Thoracic aorta (tissue), 2 donors: ENCODE measurements at regions not wholly inside any gene's neighbourhood (a gene's known extent, or its start where the extent isn't known, plus 50 kb on each side); places are given as distances from the start of the nearest gene placed in this dataset.

Experiments used
- ATAC-seq: fragments of 150-250 bp; one replicate; pipeline ENCODE4 v1.8.0; 2017; ENCODE audit warnings: low read depth; ENCODE audit not compliant: insufficient number of reproducible peaks, low FRiP score
- DNase-seq: peaks from one replicate; pipeline ENCODE4 v3.0.0-alpha.2; 2020; ENCODE audit warnings: low spot score
- H3K27ac ChIP-seq, 2 donors: fragments of 200-600 bp; sonication (generic); 1 replicate in 1 of 2; 2 replicates in 1 of 2; pipeline ENCODE4 v1.5.1; 2016; ENCODE audit warnings: mild to moderate bottlenecking in 2 of 2, moderate library complexity in 2 of 2
- H3K27me3 ChIP-seq: fragments of 200-600 bp; sonication (generic); replicated peaks from 2 replicates; pipeline ENCODE4 v1.6.0; 2016; ENCODE audit warnings: mild to moderate bottlenecking; ENCODE audit not compliant: insufficient read depth
- H3K36me3 ChIP-seq: fragments of 200-600 bp; sonication (generic); one replicate; pipeline ENCODE4 v1.5.1; 2016
- H3K4me1 ChIP-seq, 2 donors: fragments of 200-600 bp; sonication (generic); 1 replicate in 1 of 2; 2 replicates in 1 of 2; pipeline versions ENCODE4 v1.5.1 to v1.6.0; 2016; ENCODE audit warnings: low read depth in 2 of 2, mild to moderate bottlenecking in 1 of 2; ENCODE audit not compliant: control insufficient read depth in 1 of 2
- H3K4me3 ChIP-seq: fragments of 200-600 bp; sonication (generic); 2 replicates; pipeline ENCODE4 v1.5.1; 2016; ENCODE audit warnings: mild to moderate bottlenecking
- H3K9me3 ChIP-seq: fragments of 200-600 bp; sonication (generic); 2 replicates; pipeline ENCODE4 v1.5.1; 2016
- TF ChIP-seq, protein P1 (sequence below): fragments of 200-600 bp; sonication (generic); IDR thresholded peaks from one replicate; pipeline ENCODE4 v1.5.1; 2019; ENCODE audit warnings: antibody characterized with exemption

GRCh38 chr12:75611041-75611440, 99.6 kb upstream of the KRR1 start:
- Histone ChIP-seq H3K9me3 (no peaks in the 10 kb centered on the region), H3K27ac (no peak overlapping the region), H3K4me3 (no peak overlapping the region), H3K4me1 (no peaks in the 10 kb centered on the region), H3K27me3 (no peaks in the 10 kb centered on the region), H3K36me3 (no peaks in the 10 kb centered on the region)
- TF ChIP-seq, protein P1, sequence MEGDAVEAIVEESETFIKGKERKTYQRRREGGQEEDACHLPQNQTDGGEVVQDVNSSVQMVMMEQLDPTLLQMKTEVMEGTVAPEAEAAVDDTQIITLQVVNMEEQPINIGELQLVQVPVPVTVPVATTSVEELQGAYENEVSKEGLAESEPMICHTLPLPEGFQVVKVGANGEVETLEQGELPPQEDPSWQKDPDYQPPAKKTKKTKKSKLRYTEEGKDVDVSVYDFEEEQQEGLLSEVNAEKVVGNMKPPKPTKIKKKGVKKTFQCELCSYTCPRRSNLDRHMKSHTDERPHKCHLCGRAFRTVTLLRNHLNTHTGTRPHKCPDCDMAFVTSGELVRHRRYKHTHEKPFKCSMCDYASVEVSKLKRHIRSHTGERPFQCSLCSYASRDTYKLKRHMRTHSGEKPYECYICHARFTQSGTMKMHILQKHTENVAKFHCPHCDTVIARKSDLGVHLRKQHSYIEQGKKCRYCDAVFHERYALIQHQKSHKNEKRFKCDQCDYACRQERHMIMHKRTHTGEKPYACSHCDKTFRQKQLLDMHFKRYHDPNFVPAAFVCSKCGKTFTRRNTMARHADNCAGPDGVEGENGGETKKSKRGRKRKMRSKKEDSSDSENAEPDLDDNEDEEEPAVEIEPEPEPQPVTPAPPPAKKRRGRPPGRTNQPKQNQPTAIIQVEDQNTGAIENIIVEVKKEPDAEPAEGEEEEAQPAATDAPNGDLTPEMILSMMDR, result no peak
- ATAC-seq (no peak), DNase-seq (no peak)

- no peak for ATAC-seq
- no peak for DNase-seq
- H3K36me3 ChIP-seq, result no peaks in the 10 kb centered on the region
- no peaks in the 10 kb centered on the region for H3K27me3 ChIP-seq
- no peak overlapping the region for H3K27ac ChIP-seq
- H3K9me3 ChIP-seq, result no peaks in the 10 kb centered on the region
- peaks cover 0 to 11% of the 10 kb centered on the region in 2 donors for H3K4me1 ChIP-seq
- H3K4me3 ChIP-seq, result no peak overlapping the region
- TF ChIP-seq, protein P1, result no peak
Observed at GRCh38 chr12:75606956-75607355, 95.5 kb upstream of the KRR1 start.

DNA sequence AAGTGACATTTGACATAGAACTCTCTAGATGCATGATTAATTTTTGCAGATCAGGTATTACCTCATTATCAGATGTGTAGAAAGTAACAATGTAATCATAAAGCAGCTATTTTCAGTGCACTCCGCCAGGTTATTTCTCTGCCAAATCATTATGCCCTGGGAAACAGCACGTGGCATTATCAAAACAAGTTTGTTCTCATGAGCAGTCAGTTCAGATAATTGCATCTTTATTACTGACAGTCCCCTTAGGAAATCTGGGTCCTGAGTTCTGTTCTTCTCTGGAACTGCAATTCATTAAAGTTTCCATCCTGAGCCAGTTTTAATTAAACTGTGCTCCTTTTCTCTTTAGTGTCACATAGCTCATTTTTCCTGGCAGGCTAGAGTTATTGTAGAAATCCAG, 94.7 kb upstream of the KRR1 start:
- TF ChIP-seq, protein P1, result no peak
- ATAC-seq (no peak), DNase-seq (no peak)
- Histone ChIP-seq H3K27ac (no peak overlapping the region), H3K9me3 (no peaks in the 10 kb centered on the region), H3K4me1 (peaks cover 0 to 11% of the 10 kb centered on the region in 2 donors), H3K27me3 (no peaks in the 10 kb centered on the region), H3K4me3 (no peak overlapping the region), H3K36me3 (no peaks in the 10 kb centered on the region)

DNA sequence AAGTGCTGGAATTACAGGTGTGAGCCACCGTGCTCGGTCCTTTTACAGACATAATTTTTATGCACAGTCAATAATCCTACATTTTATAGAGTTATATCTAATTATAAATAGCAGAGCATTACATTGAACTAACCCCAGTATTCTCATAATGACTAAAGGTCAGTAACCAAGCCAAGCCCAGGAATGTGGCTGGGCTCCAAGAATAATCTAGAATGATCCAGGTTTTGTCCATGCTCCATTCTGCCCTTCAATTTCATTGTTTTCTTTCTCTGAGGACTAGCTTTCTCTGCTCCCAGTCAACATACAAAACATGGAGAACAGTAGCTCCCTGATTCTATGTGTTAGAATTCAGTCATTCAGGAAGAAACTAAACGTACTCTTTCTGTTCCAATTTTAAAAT, 92.1 kb upstream of the KRR1 start:
- Histone ChIP-seq H3K4me3 (no peak overlapping the region), H3K36me3 (no peaks in the 10 kb centered on the region), H3K27ac (no peak overlapping the region), H3K4me1 (peaks cover 0 to 11% of the 10 kb centered on the region in 2 donors), H3K27me3 (no peaks in the 10 kb centered on the region), H3K9me3 (no peaks in the 10 kb centered on the region)
- ATAC-seq, result no peak
- no peak for DNase-seq
- TF ChIP-seq, protein P1, result no peak

DNA sequence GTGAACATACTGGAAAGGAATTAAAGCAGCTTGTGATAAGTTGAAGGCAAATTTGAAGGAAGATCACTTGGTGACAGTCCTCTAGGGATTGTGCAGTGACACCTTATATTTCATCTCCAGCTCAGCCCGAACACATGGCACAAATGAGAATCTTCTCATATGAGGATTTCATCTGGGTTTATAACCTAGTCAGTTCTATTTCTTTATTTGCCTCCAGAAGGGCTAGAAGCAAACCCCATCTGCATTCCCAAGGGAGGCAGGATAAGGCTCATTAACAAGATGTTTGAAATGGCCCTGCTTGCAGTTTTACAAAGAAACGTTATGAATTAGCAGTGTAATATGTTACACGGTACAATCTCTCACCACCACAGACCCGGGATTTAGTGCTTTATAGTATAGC, 90.7 kb upstream of the KRR1 start:
- no peaks in the 10 kb centered on the region for H3K9me3 ChIP-seq
- TF ChIP-seq, protein P1, result no peak
- no peak overlapping the region for H3K27ac ChIP-seq
- no peak for ATAC-seq
- no peak overlapping the region for H3K4me3 ChIP-seq
- no peak for DNase-seq
- H3K36me3 ChIP-seq, result no peaks in the 10 kb centered on the region
- H3K4me1 ChIP-seq, result peaks cover 0 to 11% of the 10 kb centered on the region in 2 donors
- H3K27me3 ChIP-seq, result no peaks in the 10 kb centered on the region
